GM12878 (cell line): ENCODE measurements at regions not wholly inside any gene's neighbourhood (a gene's known extent, or its start where the extent isn't known, plus 50 kb on each side); places are given as distances from the start of the nearest gene placed in this dataset.

ENCODE experiments used
- ATAC-seq: fragments of 200-7000 bp; cut with Tn5 transposase; 3 replicates; pipeline ENCODE4 v1.9.1; 2020; ENCODE audit warnings: mild to moderate bottlenecking, moderate library complexity
- BruUV-seq: library from RNA; stranded (reverse); fragments of 400-500 nt; replicated peaks from 2 replicates; lab custom pipeline; 2021; lab: Mats Ljungman, UMichigan
- CTCF ChIA-PET: fragments of 300-600 bp; sonication (Branson Sonifier 250); formaldehyde crosslinking; extraction: SDS; loops from one replicate; lab custom pipeline; 2021; ENCODE audit warnings: inconsistent platforms; lab: Yijun Ruan, JAX
- POLR2A ChIA-PET: fragments of 350-600 bp; formaldehyde crosslinking; extraction: SDS; loops from one replicate; lab custom pipeline; 2021; ENCODE audit warnings: inconsistent platforms; lab: Charles Lee
- RAD21 ChIA-PET: fragments of 300-600 bp; sonication (Branson Sonifier 250); formaldehyde crosslinking; loops from one replicate; lab custom pipeline; 2023; ENCODE audit warnings: antibody characterized with exemption; ENCODE audit not compliant: unreplicated experiment; lab: Charles Lee
- SMC1A ChIA-PET: fragments of 300-600 bp; sonication (Branson Sonifier 250); formaldehyde crosslinking; loops from one replicate; lab custom pipeline; 2023; ENCODE audit not compliant: unreplicated experiment, uncharacterized antibody; lab: Charles Lee
- DNase-seq: peaks from one replicate; pipeline ENCODE4 v3.0.0-alpha.2; 2011; ENCODE audit warnings: low read depth, low spot score
- FAIRE-seq: peaks from 3 replicates; lab custom pipeline; 2011; peaks lifted over from hg19 to GRCh38; lab: Jason Lieb, UNC
- H2AFZ ChIP-seq: 2 replicates; pipeline ENCODE4 v1.6.0; 2011; ENCODE audit warnings: low read depth, low read length, control low read depth; ENCODE audit not compliant: control insufficient read depth
- H3K27ac ChIP-seq: 2 replicates; pipeline ENCODE4 v1.5.1; 2011; ENCODE audit warnings: control low read depth; ENCODE audit not compliant: control insufficient read depth, insufficient read depth
- H3K27me3 ChIP-seq, 2 experiments: replicated peaks in 1 of 2; 2 replicates each; pipeline versions ENCODE4 v1.6.0 to v1.6.1; 2011; ENCODE audit warnings: low read length in 1 of 2; ENCODE audit not compliant: control insufficient read depth in 2 of 2, insufficient read depth in 2 of 2
- H3K36me3 ChIP-seq, 2 experiments: 2 replicates each; pipeline ENCODE4 v1.5.1; 2011; ENCODE audit warnings: low read length in 1 of 2; ENCODE audit not compliant: control insufficient read depth in 2 of 2, insufficient read depth in 2 of 2
- H3K4me1 ChIP-seq: 2 replicates; pipeline ENCODE4 v1.6.1; 2011; ENCODE audit warnings: mild to moderate bottlenecking, low read length, moderate library complexity, mixed read lengths; ENCODE audit not compliant: control insufficient read depth, insufficient read depth
- H3K4me2 ChIP-seq: 2 replicates; pipeline ENCODE4 v1.6.0; 2011; ENCODE audit warnings: control low read depth; ENCODE audit not compliant: control insufficient read depth, insufficient read depth
- H3K4me3 ChIP-seq: fragments of 200-600 bp; sonication (generic); 2 replicates; pipeline ENCODE4 v1.5.1; 2016
- H3K79me2 ChIP-seq: 2 replicates; pipeline ENCODE4 v1.6.0; 2011; ENCODE audit warnings: low read length; ENCODE audit not compliant: control insufficient read depth, insufficient read depth
- H3K9ac ChIP-seq: 2 replicates; pipeline ENCODE4 v1.8.0; 2011; ENCODE audit warnings: low read length, control low read depth, mixed read lengths; ENCODE audit not compliant: control insufficient read depth, insufficient read depth
- H3K9me3 ChIP-seq: replicated peaks from 3 replicates; pipeline ENCODE4 v1.5.1; 2011; ENCODE audit warnings: mild to moderate bottlenecking, low read length; ENCODE audit not compliant: control insufficient read depth, insufficient read depth
- H4K20me1 ChIP-seq: 2 replicates; pipeline ENCODE4 v1.6.0; 2011; ENCODE audit not compliant: control insufficient read depth, insufficient read depth
- ASH2L ChIP-seq: fragments of 300-600, 200-600 bp; sonication (generic); IDR thresholded peaks from 2 replicates; pipeline ENCODE4 v1.6.1; 2017; ENCODE audit warnings: low read depth, mild to moderate bottlenecking, borderline replicate concordance
- ATF3 ChIP-seq: IDR thresholded peaks from 2 replicates; pipeline ENCODE4 v1.6.1; 2011; ENCODE audit warnings: low read depth, mild to moderate bottlenecking, low read length, moderate library complexity, borderline replicate concordance; ENCODE audit errors: extremely low read depth
- CBFB ChIP-seq: IDR thresholded peaks from 2 replicates; pipeline ENCODE4 v1.6.1; 2016; ENCODE audit warnings: antibody characterized with exemption, low read depth
- CREB1 ChIP-seq: IDR thresholded peaks from 2 replicates; pipeline ENCODE4 v1.6.1; 2012; ENCODE audit warnings: low read depth, mild to moderate bottlenecking, inconsistent platforms
- CREM ChIP-seq: IDR thresholded peaks from 2 replicates; pipeline ENCODE4 v1.6.1; 2014; ENCODE audit warnings: antibody characterized with exemption, low read depth
- CUX1 ChIP-seq: IDR thresholded peaks from 2 replicates; pipeline ENCODE4 v1.6.1; 2012; ENCODE audit warnings: improper control_type of control experiment, low read depth, low read length; ENCODE audit not compliant: insufficient replicate concordance
- DPF2 ChIP-seq: fragments of 450-650 bp; IDR thresholded peaks from 2 replicates; pipeline ENCODE4 v1.6.1; 2017; ENCODE audit warnings: mild to moderate bottlenecking
- EED ChIP-seq: sonication (generic); IDR thresholded peaks from 2 replicates; pipeline ENCODE4 v1.6.1; 2016; ENCODE audit warnings: antibody characterized with exemption, low read depth
- IKZF1 ChIP-seq: fragments of 450-650 bp; conservative IDR thresholded peaks from 2 replicates; pipeline ENCODE4 v1.6.1; 2017; ENCODE audit warnings: antibody characterized with exemption, mild to moderate bottlenecking
- POU2F2 ChIP-seq: IDR thresholded peaks from 3 replicates; pipeline ENCODE4 v1.6.1; 2011; ENCODE audit warnings: low read depth, mild to moderate bottlenecking, low read length, borderline replicate concordance
- RCOR1 ChIP-seq: conservative IDR thresholded peaks from 2 replicates; pipeline ENCODE4 v1.6.1; 2012; ENCODE audit warnings: low read depth, low read length, improper control_type of control experiment
- SREBF1 ChIP-seq: IDR thresholded peaks from 2 replicates; pipeline ENCODE4 v1.6.1; 2012; ENCODE audit warnings: mild to moderate bottlenecking, low read length
- STAT1 ChIP-seq: fragments of 450-650 bp; conservative IDR thresholded peaks from 2 replicates; pipeline ENCODE4 v1.6.1; 2014; ENCODE audit warnings: antibody characterized with exemption, mild to moderate bottlenecking
- TAF1 ChIP-seq: IDR thresholded peaks from 2 replicates; pipeline ENCODE4 v1.6.1; 2011; ENCODE audit warnings: mild to moderate bottlenecking, low read depth, low read length, borderline replicate concordance
- TARDBP ChIP-seq: IDR thresholded peaks from 2 replicates; pipeline ENCODE4 v1.6.1; 2016; ENCODE audit warnings: borderline replicate concordance
- TCF3 ChIP-seq: IDR thresholded peaks from 2 replicates; pipeline ENCODE4 v1.6.1; 2012; ENCODE audit warnings: low read depth, mild to moderate bottlenecking, low read length, borderline replicate concordance; ENCODE audit not compliant: insufficient read depth
- USF2 ChIP-seq: IDR thresholded peaks from 2 replicates; pipeline ENCODE4 v1.6.1; 2011; ENCODE audit warnings: low read depth, low read length, improper control_type of control experiment, borderline replicate concordance
- ZSCAN29 ChIP-seq: fragments of 450-650 bp; IDR thresholded peaks from 2 replicates; pipeline ENCODE4 v1.6.1; 2017; ENCODE audit warnings: mild to moderate bottlenecking, moderate library complexity
- WGBS: methylation state at CpG from one replicate; pipeline ENCODE4 v1.1.6; 2016; ENCODE audit warnings: low lambda C conversion rate; ENCODE audit not compliant: insufficient replicate concordance, insufficient coverage; ENCODE audit errors: missing lambda C conversion rate; 5-methylcytosine and 5-hydroxymethylcytosine counted together
- in situ Hi-C: fragments of 300-500 bp; cut with MboI; formaldehyde crosslinking; loops from 9 replicates; pipeline ENCODE4 v1.14.3; 2018; ENCODE audit warnings: mixed read lengths
- intact Hi-C: fragments of 100-400 bp; cut with micrococcal nuclease; formaldehyde crosslinking; loops from one replicate; pipeline ENCODE4 v1.14.2; 2022; ENCODE audit not compliant: unreplicated experiment

DNA sequence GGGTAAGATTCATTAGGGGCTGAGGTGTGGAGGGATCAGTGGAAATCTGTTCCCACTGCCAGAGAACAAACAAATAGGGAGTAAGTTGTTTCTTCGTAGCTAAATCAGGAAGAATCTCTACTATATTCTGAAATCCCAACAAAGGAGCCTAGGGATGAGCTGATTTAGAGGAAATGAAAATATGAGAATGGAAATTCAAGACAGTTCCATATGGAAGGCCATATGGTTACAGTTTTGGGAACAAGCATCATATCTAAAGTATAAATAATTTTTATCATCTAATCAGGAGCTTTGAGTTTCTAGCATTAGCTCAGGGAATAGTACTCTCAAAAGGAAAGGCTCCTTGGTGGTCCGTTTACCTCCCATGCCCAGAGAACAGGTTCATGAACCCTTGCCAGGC lies 218.2 kb downstream of the AASDH start (continued):
- TF ChIP-seq ATF3 = no peak
- TF ChIP-seq ZSCAN29 = no peak

DNA sequence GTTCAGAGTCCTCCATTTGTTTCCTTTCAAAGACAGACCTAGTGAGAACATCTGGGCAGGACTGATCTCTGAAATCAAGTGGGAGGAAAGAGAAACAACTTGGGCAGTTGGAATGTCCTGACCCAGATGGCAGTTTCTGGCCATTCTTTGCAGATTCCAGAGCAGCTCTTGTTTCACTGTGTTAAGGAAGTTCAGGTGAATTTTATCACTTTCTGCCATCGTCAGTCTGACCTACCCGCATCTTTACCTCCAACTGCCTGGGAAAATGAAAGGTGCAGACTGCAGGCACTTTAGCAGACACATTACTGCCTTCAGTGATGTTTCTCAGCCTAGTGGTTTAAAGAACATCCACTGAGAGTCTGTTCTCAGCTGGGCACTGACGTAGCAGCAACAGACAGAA lies 216.2 kb downstream of the CEP135 start:
- no peak overlapping the region for H3K27ac ChIP-seq
- no peak overlapping the region for H3K9ac ChIP-seq
- H3K4me1 ChIP-seq = no peaks in the 10 kb centered on the region
- no peaks in the 10 kb centered on the region for H3K79me2 ChIP-seq
- POLR2A ChIA-PET = no interaction called here
- no TSS peak for BruUV-seq
- H3K36me3 ChIP-seq = no peaks in the 10 kb centered on the region
- no peaks in the 10 kb centered on the region; a peak in 1 of 4 replicates for H3K27me3 ChIP-seq
- intact Hi-C loops (no loop called here), in situ Hi-C loops (no loop called here)
- WGBS = 60% methylated on average over 3 of the region's 3 CpGs
- FAIRE-seq (no peak), ATAC-seq (no peak), DNase-seq (no peak)
- SMC1A ChIA-PET = interaction anchor here (0.9 kb wide), 1 partner anchor 15 kb away, joined by 3 read pairs; no protein-coding TSS in a partner anchor
- H4K20me1 ChIP-seq = no peaks in the 10 kb centered on the region
- CTCF ChIA-PET = no interaction called here
- RAD21 ChIA-PET = no interaction called here
- no peak overlapping the region for H3K4me2 ChIP-seq
- H3K4me3 ChIP-seq = no peak overlapping the region
- no peak overlapping the region for H2AFZ ChIP-seq
- H3K9me3 ChIP-seq = no peaks in the 10 kb centered on the region
- TF ChIP-seq USF2 = no peak
- TF ChIP-seq SREBF1 = no peak
- TF ChIP-seq TARDBP = no peak
- TF ChIP-seq TAF1 = no peak
- no peak for TF ChIP-seq TCF3
- TF ChIP-seq CBFB = no peak
- TF ChIP-seq POU2F2 = no peak
- TF ChIP-seq ASH2L = no peak
- no peak for TF ChIP-seq DPF2
- TF ChIP-seq CUX1 = no peak
- TF ChIP-seq CREM = no peak
- no peak for TF ChIP-seq CREB1
- TF ChIP-seq IKZF1 = no peak
- TF ChIP-seq STAT1 = no peak
- no peak for TF ChIP-seq EED
- no peak for TF ChIP-seq RCOR1
